ENCODE measurements at regions not wholly inside any gene's neighbourhood (a gene's known extent, or its start where the extent isn't known, plus 50 kb on each side); places are given as distances from the start of the nearest gene placed in this dataset.

DNA sequence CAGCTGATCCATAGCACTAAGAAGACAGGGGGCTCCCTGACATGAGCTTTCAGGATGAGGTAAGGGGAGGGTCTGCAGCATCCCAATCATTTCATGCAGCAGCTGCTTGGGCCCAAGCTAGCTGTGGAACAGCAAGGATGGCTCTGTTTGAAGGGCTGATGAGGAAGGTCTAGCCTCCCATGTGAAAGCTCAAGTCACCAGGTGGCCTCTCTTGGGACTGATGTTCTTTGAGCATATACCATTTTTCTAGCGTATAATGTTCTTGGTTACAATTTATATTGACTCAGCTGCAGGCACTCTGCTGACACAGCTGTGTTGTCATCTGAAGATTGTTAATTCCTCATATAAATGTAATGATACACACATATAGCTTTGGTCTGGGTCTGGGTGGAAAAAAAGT, 87.0 kb downstream of the CD200R1L start:
- Histone ChIP-seq H3K4me1 (ENCODE audit: insufficient read depth, low read length) (no peaks in the 10 kb centered on the region), H3K9ac (ENCODE audit: extremely low read depth, insufficient read length, low read length) (no peak overlapping the region), H3K79me2 (ENCODE audit: insufficient read depth, low read length) (no peaks in the 10 kb centered on the region), H4K5ac (ENCODE audit: insufficient read length, low read depth, low read length) (no peak overlapping the region), H4K91ac (ENCODE audit: insufficient read length, low read depth, low read length) (no peak overlapping the region), H3T11ph (ENCODE audit: low read length) (no peak overlapping the region), H3K4me2 (ENCODE audit: insufficient read depth, insufficient read length, low read length) (no peak overlapping the region), H2AFZ (ENCODE audit: low read length) (no peak overlapping the region), H2AK5ac (ENCODE audit: insufficient read length, low read length) (no peak overlapping the region), H2BK15ac (ENCODE audit: low read depth, low read length) (no peak overlapping the region), H3K79me1 (ENCODE audit: insufficient read depth, low read depth, low read length, poor library complexity, severe bottlenecking) (no peaks in the 10 kb centered on the region), H2BK5ac (ENCODE audit: insufficient read length, low read length) (no peak overlapping the region), H3K27ac (ENCODE audit: insufficient read length, low read depth, low read length) (no peak overlapping the region), H3K23ac (ENCODE audit: insufficient read length, low read depth, low read length) (no peak overlapping the region), H3K23me2 (ENCODE audit: insufficient read length, low read depth, low read length, poor library complexity, severe bottlenecking) (no peaks in the 10 kb centered on the region), H3K27me3 (ENCODE audit: insufficient read depth, low read length) (no peaks in the 10 kb centered on the region), H3K14ac (ENCODE audit: insufficient read depth, low read length) (no peak overlapping the region), H2BK20ac (ENCODE audit: low read depth, low read length, poor library complexity, severe bottlenecking) (no peak overlapping the region), H3K4ac (ENCODE audit: low read depth, low read length) (no peak overlapping the region), H4K20me1 (ENCODE audit: control insufficient read depth, insufficient read depth, insufficient read length) (no peaks in the 10 kb centered on the region), H2BK120ac (ENCODE audit: low read depth, low read length, poor library complexity, severe bottlenecking) (no peak overlapping the region), H4K8ac (replicated peaks; ENCODE audit: insufficient read length, low read depth, low read length) (no peak overlapping the region), H3K56ac (ENCODE audit: insufficient read length, low read depth, low read length) (no peak overlapping the region), H3K18ac (ENCODE audit: insufficient read length, low read depth, low read length) (no peak overlapping the region), H3K9me3 (ENCODE audit: control insufficient read depth, low read depth, low read length) (no peaks in the 10 kb centered on the region), H2BK12ac (ENCODE audit: insufficient read length, low read depth, low read length) (no peak overlapping the region)
- H3K27ac Mint-ChIP-seq, result no peak overlapping the region
- peaks cover 3 to 4% of the 10 kb centered on the region in 2 experiments; a peak in 3 of 4 replicates for H3K4me1 Mint-ChIP-seq
- H3K9me3 Mint-ChIP-seq, result peaks cover 7 to 8% of the 10 kb centered on the region in 2 experiments; a peak in 3 of 5 replicates
- peaks cover 2% of the 10 kb centered on the region; the same call in 1 of the 2 replicates for H3K27me3 Mint-ChIP-seq (ENCODE audit: low read depth)
- H3K36me3 Mint-ChIP-seq (ENCODE audit: insufficient read depth in 1 of 3, low read depth in 3 of 3), result peaks cover 0 to 4% (median 3%) of the 10 kb centered on the region in 3 experiments; a peak in 3 of 7 replicates
- TF ChIP-seq, protein P1, sequence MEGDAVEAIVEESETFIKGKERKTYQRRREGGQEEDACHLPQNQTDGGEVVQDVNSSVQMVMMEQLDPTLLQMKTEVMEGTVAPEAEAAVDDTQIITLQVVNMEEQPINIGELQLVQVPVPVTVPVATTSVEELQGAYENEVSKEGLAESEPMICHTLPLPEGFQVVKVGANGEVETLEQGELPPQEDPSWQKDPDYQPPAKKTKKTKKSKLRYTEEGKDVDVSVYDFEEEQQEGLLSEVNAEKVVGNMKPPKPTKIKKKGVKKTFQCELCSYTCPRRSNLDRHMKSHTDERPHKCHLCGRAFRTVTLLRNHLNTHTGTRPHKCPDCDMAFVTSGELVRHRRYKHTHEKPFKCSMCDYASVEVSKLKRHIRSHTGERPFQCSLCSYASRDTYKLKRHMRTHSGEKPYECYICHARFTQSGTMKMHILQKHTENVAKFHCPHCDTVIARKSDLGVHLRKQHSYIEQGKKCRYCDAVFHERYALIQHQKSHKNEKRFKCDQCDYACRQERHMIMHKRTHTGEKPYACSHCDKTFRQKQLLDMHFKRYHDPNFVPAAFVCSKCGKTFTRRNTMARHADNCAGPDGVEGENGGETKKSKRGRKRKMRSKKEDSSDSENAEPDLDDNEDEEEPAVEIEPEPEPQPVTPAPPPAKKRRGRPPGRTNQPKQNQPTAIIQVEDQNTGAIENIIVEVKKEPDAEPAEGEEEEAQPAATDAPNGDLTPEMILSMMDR (conservative IDR thresholded peaks at IDR 0.05), result no peak
- WGBS (ENCODE audit: extremely low coverage, insufficient read length, low lambda C conversion rate), result no CpG with 5 or more reads among the region's 1 CpG
- H3K4me3 Mint-ChIP-seq, result no peak overlapping the region
- no peak for DNase-seq

Measured in H9 (cell line).